MCF 10A (cell line): ENCODE measurements at regions not wholly inside any gene's neighbourhood (a gene's known extent, or its start where the extent isn't known, plus 50 kb on each side); places are given as distances from the start of the nearest gene placed in this dataset.

Experiments
- BruUV-seq: library from RNA; stranded (reverse); fragments of 400-500 nt; replicated peaks from 2 replicates; lab custom pipeline; 2021; lab: Mats Ljungman, UMichigan
- CTCF ChIA-PET: fragments of 300-600 bp; sonication (Branson Sonifier 250); formaldehyde crosslinking; extraction: SDS; loops from one replicate; lab custom pipeline; 2021; ENCODE audit warnings: antibody characterized with exemption, inconsistent platforms; lab: Yijun Ruan, JAX
- POLR2A ChIA-PET: fragments of 300-600, 350-650 bp; sonication (Branson Sonifier 250); formaldehyde crosslinking; extraction: SDS; loops from one replicate; lab custom pipeline; 2020; ENCODE audit warnings: antibody characterized with exemption, inconsistent platforms; lab: Yijun Ruan, JAX
- DNase-seq: peaks from one replicate; pipeline ENCODE4 v3.0.0-alpha.2; 2018; ENCODE audit not compliant: unreplicated experiment
- H3K27ac Mint-ChIP-seq: one replicate; pipeline ENCODE4 v1.8.0; 2022; ENCODE audit warnings: mild to moderate bottlenecking, low read depth, mixed read lengths; ENCODE audit not compliant: unreplicated experiment
- H3K27me3 Mint-ChIP-seq: one replicate; pipeline ENCODE4 v1.8.0; 2022; ENCODE audit warnings: mixed read lengths; ENCODE audit not compliant: insufficient read depth, unreplicated experiment
- H3K36me3 Mint-ChIP-seq: one replicate; pipeline ENCODE4 v1.8.0; 2022; ENCODE audit warnings: mild to moderate bottlenecking, moderate library complexity, mixed read lengths; ENCODE audit not compliant: insufficient read depth, unreplicated experiment
- H3K4me1 Mint-ChIP-seq: one replicate; pipeline ENCODE4 v1.8.0; 2022; ENCODE audit warnings: mixed read lengths; ENCODE audit not compliant: insufficient read depth, unreplicated experiment
- H3K4me3 Mint-ChIP-seq: one replicate; pipeline ENCODE4 v1.8.0; 2022; ENCODE audit warnings: mild to moderate bottlenecking, moderate library complexity, mixed read lengths; ENCODE audit not compliant: unreplicated experiment
- H3K9me3 Mint-ChIP-seq: one replicate; pipeline ENCODE4 v1.8.0; 2022; ENCODE audit warnings: mixed read lengths; ENCODE audit not compliant: unreplicated experiment
- intact Hi-C: fragments of 100-400 bp; cut with micrococcal nuclease; formaldehyde crosslinking; loops from 2 replicates; pipeline ENCODE4 v1.14.1; 2022
- TF ChIP-seq, protein P1 (sequence below): fragments of 200-600 bp; IDR thresholded peaks from one replicate; pipeline ENCODE4 v1.8.0; 2022; ENCODE audit warnings: antibody characterized with exemption, mild to moderate bottlenecking; ENCODE audit not compliant: unreplicated experiment

DNA sequence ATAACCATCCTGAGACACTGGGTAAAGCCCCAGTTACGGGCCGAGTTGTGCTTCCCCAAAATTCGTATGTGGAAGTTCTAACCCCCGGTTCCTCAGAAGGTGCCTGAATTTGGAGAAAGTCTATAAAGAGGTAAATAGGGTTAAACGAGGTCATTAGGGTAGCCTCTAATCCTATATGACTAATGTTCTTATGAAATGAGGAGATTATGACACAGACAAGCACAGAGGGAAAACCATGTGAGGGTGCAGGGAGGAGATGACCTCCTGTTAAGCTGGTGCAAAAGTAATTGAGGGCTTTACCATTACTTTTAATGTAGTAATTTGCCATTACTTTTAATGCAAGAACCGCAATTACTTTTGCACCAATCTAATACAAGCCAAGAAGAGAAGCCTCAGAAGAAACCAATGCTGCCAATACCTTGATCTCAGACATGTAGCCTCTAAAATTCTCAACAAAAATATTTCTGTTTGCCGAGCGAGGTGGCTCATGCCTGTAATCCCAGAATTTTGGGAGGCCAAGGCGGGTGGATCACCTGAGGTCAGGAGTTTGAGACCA, 260.8 kb downstream of the GPATCH2 start:
- intact Hi-C loops, result no loop called here
- H3K27ac Mint-ChIP-seq, result no peak overlapping the region
- peak; percentile 55 for DNase-seq
- no peak overlapping the region for H3K4me3 Mint-ChIP-seq
- no peaks in the 10 kb centered on the region for H3K4me1 Mint-ChIP-seq
- BruUV-seq, result no TSS peak
- no peaks in the 10 kb centered on the region for H3K27me3 Mint-ChIP-seq
- H3K9me3 Mint-ChIP-seq, result no peaks in the 10 kb centered on the region
- POLR2A ChIA-PET, result interaction anchor here (0.6 kb wide), 1 partner anchor 253 kb away, joined by 3 read pairs; no protein-coding TSS in a partner anchor
- TF ChIP-seq, protein P1, sequence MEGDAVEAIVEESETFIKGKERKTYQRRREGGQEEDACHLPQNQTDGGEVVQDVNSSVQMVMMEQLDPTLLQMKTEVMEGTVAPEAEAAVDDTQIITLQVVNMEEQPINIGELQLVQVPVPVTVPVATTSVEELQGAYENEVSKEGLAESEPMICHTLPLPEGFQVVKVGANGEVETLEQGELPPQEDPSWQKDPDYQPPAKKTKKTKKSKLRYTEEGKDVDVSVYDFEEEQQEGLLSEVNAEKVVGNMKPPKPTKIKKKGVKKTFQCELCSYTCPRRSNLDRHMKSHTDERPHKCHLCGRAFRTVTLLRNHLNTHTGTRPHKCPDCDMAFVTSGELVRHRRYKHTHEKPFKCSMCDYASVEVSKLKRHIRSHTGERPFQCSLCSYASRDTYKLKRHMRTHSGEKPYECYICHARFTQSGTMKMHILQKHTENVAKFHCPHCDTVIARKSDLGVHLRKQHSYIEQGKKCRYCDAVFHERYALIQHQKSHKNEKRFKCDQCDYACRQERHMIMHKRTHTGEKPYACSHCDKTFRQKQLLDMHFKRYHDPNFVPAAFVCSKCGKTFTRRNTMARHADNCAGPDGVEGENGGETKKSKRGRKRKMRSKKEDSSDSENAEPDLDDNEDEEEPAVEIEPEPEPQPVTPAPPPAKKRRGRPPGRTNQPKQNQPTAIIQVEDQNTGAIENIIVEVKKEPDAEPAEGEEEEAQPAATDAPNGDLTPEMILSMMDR, result no peak
- CTCF ChIA-PET, result interaction anchor here (0.6 kb wide), 1 partner anchor 54 kb away, joined by 5 read pairs; no protein-coding TSS in a partner anchor
- H3K36me3 Mint-ChIP-seq, result no peaks in the 10 kb centered on the region

DNA sequence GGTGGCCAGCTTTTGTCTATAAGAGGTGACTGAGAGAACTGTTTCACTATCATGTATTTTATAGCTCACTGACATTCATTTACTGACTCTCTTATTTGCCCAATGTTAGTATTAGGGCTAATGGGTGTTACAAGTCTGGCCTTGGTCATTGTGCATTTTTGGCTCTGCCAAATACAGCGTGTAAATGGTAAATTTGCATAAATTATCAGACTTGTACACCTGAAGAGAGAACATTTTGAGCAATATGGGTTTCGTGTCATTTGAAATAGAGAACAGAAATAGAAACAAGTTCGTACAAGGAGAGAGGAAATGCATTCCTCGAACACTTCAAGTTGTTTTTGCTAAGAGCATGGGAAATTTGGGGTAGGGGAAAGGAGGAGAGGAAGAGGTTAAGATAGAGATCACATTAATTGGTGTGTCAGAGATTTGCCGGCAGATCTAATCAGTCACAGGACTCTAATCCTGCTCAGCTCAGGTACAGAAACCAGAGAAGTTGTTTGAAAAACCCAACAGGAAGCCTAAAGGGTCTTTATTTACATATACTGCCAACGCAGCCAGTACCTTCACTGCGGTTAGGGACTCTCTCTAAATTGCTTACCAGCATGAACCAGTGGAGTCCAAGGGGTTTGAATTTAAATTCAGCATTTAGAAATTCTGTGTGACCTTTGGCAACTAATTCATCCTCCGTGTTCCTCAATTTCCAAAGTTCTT, 261.5 kb downstream of the GPATCH2 start:
- Mint-ChIP-seq H3K9me3 (no peaks in the 10 kb centered on the region), H3K27ac (no peak overlapping the region), H3K4me3 (no peak overlapping the region), H3K36me3 (no peaks in the 10 kb centered on the region), H3K4me1 (no peaks in the 10 kb centered on the region), H3K27me3 (no peaks in the 10 kb centered on the region)
- intact Hi-C loops, result no loop called here
- CTCF ChIA-PET, result no interaction called here
- TF ChIP-seq, protein P1, result no peak
- DNase-seq, result no peak
- POLR2A ChIA-PET, result no interaction called here
- BruUV-seq, result no TSS peak

- Mint-ChIP-seq H3K27me3 (no peaks in the 10 kb centered on the region), H3K27ac (no peak overlapping the region), H3K36me3 (no peaks in the 10 kb centered on the region), H3K4me1 (peaks cover 5% of the 10 kb centered on the region), H3K9me3 (no peaks in the 10 kb centered on the region), H3K4me3 (no peak overlapping the region)
- no TSS peak for BruUV-seq
- no peak for DNase-seq
- POLR2A ChIA-PET, result no interaction called here
- CTCF ChIA-PET, result interaction anchor here (0.6 to 1.2 kb wide), 5 partner anchors 15 to 220 kb away, joined by 3 to 5 read pairs (median 3); no protein-coding TSS in a partner anchor
- TF ChIP-seq, protein P1, result no peak
- intact Hi-C loops, result no loop called here
Observed at GRCh38 chr1:217364220-217364619, 266.7 kb downstream of the GPATCH2 start.

GRCh38 chr1:217363319-217363718, 267.6 kb downstream of the GPATCH2 start:
- Mint-ChIP-seq H3K27me3 (no peaks in the 10 kb centered on the region), H3K36me3 (no peaks in the 10 kb centered on the region), H3K27ac (no peak overlapping the region), H3K4me1 (peaks cover 5% of the 10 kb centered on the region), H3K9me3 (no peaks in the 10 kb centered on the region), H3K4me3 (no peak overlapping the region)
- TF ChIP-seq, protein P1, result no peak
- DNase-seq, result peak; percentile 17
- ChIA-PET CTCF (interaction anchor here (0.5 to 1.2 kb wide), 3 partner anchors 11 to 405 kb away, joined by 3 to 5 read pairs (median 3); no protein-coding TSS in a partner anchor), POLR2A (no interaction called here)
- intact Hi-C loops, result no loop called here
- no TSS peak for BruUV-seq
